Mucosa of stomach (tissue), 1 donor: ENCODE measurements at regions not wholly inside any gene's neighbourhood (a gene's known extent, or its start where the extent isn't known, plus 50 kb on each side); places are given as distances from the start of the nearest gene placed in this dataset.

Experiments used
- H3K27me3 ChIP-seq: one replicate; pipeline ENCODE4 v1.7.0; 2013; ENCODE audit warnings: mild to moderate bottlenecking, low read length; ENCODE audit not compliant: control insufficient read depth, insufficient read depth
- H3K36me3 ChIP-seq: one replicate; pipeline ENCODE4 v1.7.0; 2013; ENCODE audit warnings: low read length; ENCODE audit not compliant: control insufficient read depth, insufficient read depth
- H3K4me1 ChIP-seq: one replicate; pipeline ENCODE4 v1.7.0; 2013; ENCODE audit warnings: mild to moderate bottlenecking, low read length; ENCODE audit not compliant: control insufficient read depth, insufficient read depth
- H3K4me3 ChIP-seq: one replicate; pipeline ENCODE4 v1.7.0; 2013; ENCODE audit warnings: low read length
- H3K9ac ChIP-seq: one replicate; pipeline ENCODE4 v1.7.0; 2013; ENCODE audit warnings: mild to moderate bottlenecking, low read length, moderate library complexity
- H3K9me3 ChIP-seq: one replicate; pipeline ENCODE4 v1.7.0; 2013; ENCODE audit warnings: mild to moderate bottlenecking, low read length, moderate library complexity; ENCODE audit not compliant: control insufficient read depth
- donor health status: Pancreatic carcinoma.

GRCh38 chr10:111830359-111830758, 353.2 kb downstream of the GPAM start:
- Histone ChIP-seq H3K9me3 (no peaks in the 10 kb centered on the region), H3K4me3 (no peak overlapping the region), H3K27me3 (no peaks in the 10 kb centered on the region), H3K36me3 (no peaks in the 10 kb centered on the region), H3K4me1 (no peaks in the 10 kb centered on the region), H3K9ac (no peak overlapping the region)

DNA sequence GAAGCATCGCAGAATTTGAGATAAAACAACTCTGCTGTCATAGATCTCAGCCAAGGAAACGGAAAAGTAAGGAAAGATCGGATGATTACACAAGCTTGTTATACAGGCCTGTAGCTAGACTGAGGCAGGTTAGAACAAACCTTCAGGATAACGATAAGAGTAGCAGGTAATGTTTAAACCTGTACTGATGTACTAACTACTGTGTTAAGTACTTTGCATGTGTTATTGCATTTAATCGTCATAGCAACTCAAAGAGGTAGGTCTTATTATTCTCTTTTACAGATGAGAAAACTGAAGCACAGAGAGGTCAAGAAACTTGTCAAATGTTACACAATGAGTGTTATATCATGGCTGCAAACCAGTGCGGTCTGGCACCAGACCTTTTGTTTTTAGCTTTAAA, 352.5 kb downstream of the GPAM start:
- no peak overlapping the region for H3K9ac ChIP-seq
- H3K9me3 ChIP-seq, result no peaks in the 10 kb centered on the region
- no peaks in the 10 kb centered on the region for H3K36me3 ChIP-seq
- H3K4me3 ChIP-seq, result no peak overlapping the region
- H3K4me1 ChIP-seq, result no peaks in the 10 kb centered on the region
- no peaks in the 10 kb centered on the region for H3K27me3 ChIP-seq

DNA sequence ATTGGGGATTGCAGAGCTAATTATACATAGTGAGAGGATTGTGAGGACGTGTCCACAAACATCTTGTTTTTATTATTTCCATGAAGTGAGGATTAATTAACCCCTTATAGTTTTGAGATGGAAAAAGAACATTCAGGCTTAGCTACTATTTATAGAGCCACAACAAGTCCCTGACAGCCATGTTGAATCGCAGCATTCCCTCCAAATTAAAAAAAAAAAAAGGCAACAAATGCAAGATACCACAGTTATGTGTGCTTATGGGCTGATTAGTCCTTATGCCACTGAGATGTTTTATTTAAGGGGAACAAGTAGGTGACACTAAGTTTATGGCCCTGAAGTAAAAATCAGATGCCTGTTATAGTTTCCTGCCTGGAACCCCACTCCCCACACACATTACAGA, 350.3 kb downstream of the GPAM start:
- Histone ChIP-seq H3K9me3 (no peaks in the 10 kb centered on the region), H3K4me3 (no peak overlapping the region), H3K9ac (no peak overlapping the region), H3K27me3 (no peaks in the 10 kb centered on the region), H3K36me3 (no peaks in the 10 kb centered on the region), H3K4me1 (no peaks in the 10 kb centered on the region)

- Histone ChIP-seq H3K4me1 (no peaks in the 10 kb centered on the region), H3K4me3 (no peak overlapping the region), H3K36me3 (no peaks in the 10 kb centered on the region), H3K27me3 (no peaks in the 10 kb centered on the region), H3K9ac (no peak overlapping the region), H3K9me3 (no peaks in the 10 kb centered on the region)
Measured at GRCh38 chr10:111835574-111835973, 348.0 kb downstream of the GPAM start.

- no peak overlapping the region for H3K9ac ChIP-seq
- H3K4me1 ChIP-seq, result no peaks in the 10 kb centered on the region
- H3K9me3 ChIP-seq, result no peaks in the 10 kb centered on the region
- H3K4me3 ChIP-seq, result no peak overlapping the region
- no peaks in the 10 kb centered on the region for H3K27me3 ChIP-seq
- H3K36me3 ChIP-seq, result no peaks in the 10 kb centered on the region
Measured at GRCh38 chr10:111836064-111836463, 347.5 kb downstream of the GPAM start.

DNA sequence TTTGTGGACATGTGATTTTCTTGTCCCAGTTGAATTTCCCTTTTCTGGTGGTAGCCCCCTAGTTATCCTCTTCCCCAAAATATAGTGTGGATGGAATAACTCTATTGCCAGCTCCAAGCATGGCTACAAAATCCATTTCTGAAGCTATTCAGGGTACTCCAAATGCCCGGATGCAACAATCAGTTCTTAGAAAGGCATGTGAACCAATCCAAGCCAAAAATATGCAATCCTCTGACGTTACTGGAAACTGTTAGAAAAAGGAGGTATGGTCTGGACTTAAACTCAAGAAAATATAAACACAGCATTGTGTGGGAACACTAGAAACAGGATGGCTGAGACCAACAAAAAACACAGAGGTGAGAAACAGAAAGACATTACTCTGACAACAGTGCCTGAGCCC, 347.0 kb downstream of the GPAM start:
- Histone ChIP-seq H3K9ac (no peak overlapping the region), H3K4me3 (no peak overlapping the region), H3K4me1 (no peaks in the 10 kb centered on the region), H3K27me3 (no peaks in the 10 kb centered on the region), H3K36me3 (no peaks in the 10 kb centered on the region), H3K9me3 (no peaks in the 10 kb centered on the region)

GRCh38 chr10:111837086-111837485, 346.5 kb downstream of the GPAM start:
- Histone ChIP-seq H3K4me3 (no peak overlapping the region), H3K9me3 (no peaks in the 10 kb centered on the region), H3K27me3 (no peaks in the 10 kb centered on the region), H3K4me1 (no peaks in the 10 kb centered on the region), H3K36me3 (no peaks in the 10 kb centered on the region), H3K9ac (no peak overlapping the region)

DNA sequence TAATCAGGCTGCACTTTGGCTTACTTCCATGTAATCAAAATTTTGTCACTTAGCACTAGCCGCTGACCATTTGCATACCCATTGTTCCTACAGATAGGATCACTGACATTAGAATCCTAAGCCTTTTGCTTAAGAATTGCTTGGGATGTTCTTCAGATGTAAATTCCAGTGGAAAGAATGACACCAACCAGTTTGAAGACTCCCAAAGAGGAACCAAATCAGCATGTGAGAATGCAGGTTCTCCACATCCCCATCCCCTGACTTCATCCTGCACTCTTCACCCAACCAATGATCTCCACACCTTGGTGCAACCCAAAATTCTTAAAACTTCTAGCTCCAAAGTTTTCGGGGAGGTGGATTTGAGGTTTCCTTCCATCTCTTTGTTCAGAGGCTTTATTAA, 345.6 kb downstream of the GPAM start:
- Histone ChIP-seq H3K27me3 (no peaks in the 10 kb centered on the region), H3K9ac (no peak overlapping the region), H3K4me3 (no peak overlapping the region), H3K36me3 (no peaks in the 10 kb centered on the region), H3K9me3 (no peaks in the 10 kb centered on the region), H3K4me1 (no peaks in the 10 kb centered on the region)

GRCh38 chr10:111840546-111840945, 343.0 kb downstream of the GPAM start:
- Histone ChIP-seq H3K9ac (no peak overlapping the region), H3K4me1 (no peaks in the 10 kb centered on the region), H3K4me3 (no peak overlapping the region), H3K36me3 (no peaks in the 10 kb centered on the region), H3K27me3 (no peaks in the 10 kb centered on the region), H3K9me3 (no peaks in the 10 kb centered on the region)

DNA sequence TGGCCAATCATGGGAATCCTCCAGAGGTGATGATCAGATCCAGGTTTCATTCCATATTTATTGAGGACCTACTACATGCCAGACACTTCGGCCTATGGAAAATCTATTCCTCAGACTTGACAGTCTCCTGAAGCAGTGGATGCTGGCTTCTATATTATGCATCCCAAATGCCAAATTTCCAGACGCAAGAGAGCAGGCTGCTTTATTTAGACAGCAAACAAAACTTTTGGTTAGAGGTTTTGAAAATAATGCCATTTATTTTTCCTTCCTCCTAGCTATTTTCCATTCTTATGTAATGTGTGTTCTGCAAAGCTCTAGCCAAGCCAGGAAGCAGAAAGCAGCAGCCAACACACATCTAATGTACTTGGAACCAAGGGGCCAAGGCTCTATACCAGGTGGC, 330.8 kb downstream of the GPAM start:
- Histone ChIP-seq H3K27me3 (no peaks in the 10 kb centered on the region), H3K4me3 (no peak overlapping the region), H3K4me1 (no peaks in the 10 kb centered on the region)

DNA sequence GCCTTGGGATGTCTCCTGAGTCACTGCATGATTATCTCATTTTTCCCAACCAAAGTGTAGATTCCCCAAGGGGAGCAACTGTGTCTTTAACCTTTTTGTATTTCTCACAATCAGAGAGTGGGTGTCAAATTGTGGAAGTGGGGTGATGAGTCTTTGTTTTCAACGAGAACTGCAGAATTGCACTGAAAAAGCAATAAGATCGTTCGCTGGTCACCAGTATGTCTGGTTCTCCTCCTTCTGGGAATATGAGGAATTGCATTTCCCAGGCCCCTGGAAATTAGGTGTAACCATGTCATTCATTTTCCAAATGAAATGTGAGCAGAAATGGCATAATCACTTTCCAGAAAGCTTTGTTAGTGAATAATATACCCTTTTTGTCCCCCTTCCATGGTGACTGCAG, 326.9 kb downstream of the GPAM start:
- no peaks in the 10 kb centered on the region for H3K4me1 ChIP-seq
- no peak overlapping the region for H3K4me3 ChIP-seq
- H3K36me3 ChIP-seq, result no peaks in the 10 kb centered on the region
- no peak overlapping the region for H3K9ac ChIP-seq
- no peaks in the 10 kb centered on the region for H3K27me3 ChIP-seq
- H3K9me3 ChIP-seq, result no peaks in the 10 kb centered on the region

More for the DNA sequence above, 330.8 kb downstream of the GPAM start:
- Histone ChIP-seq H3K9me3 (no peaks in the 10 kb centered on the region), H3K9ac (no peak overlapping the region), H3K36me3 (no peaks in the 10 kb centered on the region)

GRCh38 chr10:111865550-111865949, 318.0 kb downstream of the GPAM start:
- Histone ChIP-seq H3K27me3 (no peaks in the 10 kb centered on the region), H3K4me3 (no peak overlapping the region), H3K36me3 (no peaks in the 10 kb centered on the region), H3K9me3 (no peaks in the 10 kb centered on the region), H3K4me1 (no peaks in the 10 kb centered on the region), H3K9ac (no peak overlapping the region)

DNA sequence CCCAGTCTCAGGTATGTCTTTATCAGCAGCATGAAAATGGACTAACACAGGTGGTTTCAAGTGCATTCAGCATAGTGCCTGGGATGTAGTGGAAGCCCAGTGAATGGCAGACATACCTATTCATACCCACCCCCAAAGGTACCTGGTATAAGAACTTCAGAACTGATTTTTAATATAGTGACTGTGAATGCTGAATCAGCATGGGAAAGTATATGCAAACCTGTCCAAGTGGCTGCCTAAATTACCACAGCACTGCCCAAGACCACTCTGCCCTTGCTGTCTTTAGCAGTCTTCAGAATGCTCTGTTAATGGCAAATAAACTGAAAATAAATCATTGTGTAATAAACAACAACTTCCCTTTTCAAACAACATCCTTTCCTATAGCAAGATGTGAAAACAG, 312.1 kb downstream of the GPAM start:
- Histone ChIP-seq H3K27me3 (no peaks in the 10 kb centered on the region), H3K36me3 (no peaks in the 10 kb centered on the region), H3K9me3 (no peaks in the 10 kb centered on the region), H3K9ac (no peak overlapping the region), H3K4me1 (no peaks in the 10 kb centered on the region), H3K4me3 (no peak overlapping the region)
